ENCODE measurements at regions not wholly inside any gene's neighbourhood (a gene's known extent, or its start where the extent isn't known, plus 50 kb on each side); places are given as distances from the start of the nearest gene placed in this dataset.

GRCh38 chr10:131656431-131656841, 244.4 kb upstream of the PPP2R2D start:
- CTCF ChIA-PET = no interaction called here
- DNase-seq (ENCODE audit: low read depth, low spot score) = no peak
- H3K27me3 ChIP-seq (replicated peaks in 1 of 2; ENCODE audit: control insufficient read depth in 2 of 2, insufficient read depth in 2 of 2, low read length in 1 of 2) = no peaks in the 10 kb centered on the region
- POLR2A ChIA-PET = no interaction called here
- 14% methylated on average over 9 of the region's 9 CpGs for WGBS (ENCODE audit: insufficient coverage, insufficient replicate concordance, low lambda C conversion rate, missing lambda C conversion rate)
- RAD21 ChIA-PET (ENCODE audit: unreplicated experiment) = no interaction called here
- FAIRE-seq = no peak
- H3K36me3 ChIP-seq (ENCODE audit: control insufficient read depth in 2 of 2, insufficient read depth in 2 of 2, low read length in 1 of 2) = no peaks in the 10 kb centered on the region
- no peak overlapping the region for H3K4me3 ChIP-seq
- no peak overlapping the region for H2AFZ ChIP-seq (ENCODE audit: control insufficient read depth, low read depth, low read length)
- H3K27ac ChIP-seq (ENCODE audit: control insufficient read depth, insufficient read depth) = no peak overlapping the region
- H3K4me1 ChIP-seq (ENCODE audit: control insufficient read depth, insufficient read depth, low read length) = no peaks in the 10 kb centered on the region
- H4K20me1 ChIP-seq (ENCODE audit: control insufficient read depth, insufficient read depth) = no peaks in the 10 kb centered on the region
- no peak for ATAC-seq
- BruUV-seq (replicated peaks) = no TSS peak
- in situ Hi-C loops (cut with MboI) (no loop called here), intact Hi-C loops (cut with micrococcal nuclease; ENCODE audit: unreplicated experiment) (no loop called here)
- no peak overlapping the region for H3K4me2 ChIP-seq (ENCODE audit: control insufficient read depth, insufficient read depth)
- no peak overlapping the region for H3K9ac ChIP-seq (ENCODE audit: control insufficient read depth, insufficient read depth, low read length)
- no peak for TF ChIP-seq SREBF2 (IDR thresholded peaks at IDR 0.05; ENCODE audit: low read length)
- no peak for TF ChIP-seq CHD1 (IDR thresholded peaks at IDR 0.05; ENCODE audit: low read depth, low read length)
- no peak for TF ChIP-seq ZNF687 (IDR thresholded peaks at IDR 0.05)
- TF ChIP-seq STAT3 (IDR thresholded peaks at IDR 0.05; ENCODE audit: low read depth, low read length) = no peak
- no peak for TF ChIP-seq YY1 (IDR thresholded peaks at IDR 0.05; ENCODE audit: low read depth, low read length)
- no peak for TF ChIP-seq CEBPB (IDR thresholded peaks at IDR 0.05; ENCODE audit: borderline replicate concordance in 1 of 2, low read depth in 2 of 2, low read length in 2 of 2)
- no peak for TF ChIP-seq ZNF384 (IDR thresholded peaks at IDR 0.05; ENCODE audit: borderline replicate concordance, low read depth, low read length)
- TF ChIP-seq GABPA (IDR thresholded peaks at IDR 0.05; ENCODE audit: low read depth) = no peak
- TF ChIP-seq PAX5 (IDR thresholded peaks at IDR 0.05; ENCODE audit: borderline replicate concordance, low read depth, low read length) = no peak
- H3K79me2 ChIP-seq (ENCODE audit: control insufficient read depth, insufficient read depth, low read length) = no peaks in the 10 kb centered on the region
- SMC1A ChIA-PET (ENCODE audit: uncharacterized antibody, unreplicated experiment) = interaction anchor here (0.6 kb wide), 1 partner anchor 28 kb away, joined by 4 read pairs; no protein-coding TSS in a partner anchor
- H3K9me3 ChIP-seq (replicated peaks; ENCODE audit: control insufficient read depth, insufficient read depth, low read length) = no peaks in the 10 kb centered on the region
